Endothelial cell of umbilical vein (primary cell): ENCODE measurements at regions not wholly inside any gene's neighbourhood (a gene's known extent, or its start where the extent isn't known, plus 50 kb on each side); places are given as distances from the start of the nearest gene placed in this dataset.

Experiments
- BruUV-seq: library from RNA; stranded (reverse); fragments of 400-500 nt; replicated peaks from 2 replicates; lab custom pipeline; 2021; lab: Mats Ljungman, UMichigan
- CTCF ChIA-PET: fragments of 300-600, 350-600 bp; sonication (Branson Sonifier 250); formaldehyde crosslinking; loops from one replicate; lab custom pipeline; 2021; ENCODE audit warnings: antibody characterized with exemption, inconsistent platforms; lab: Charles Lee
- POLR2A ChIA-PET: fragments of 300-600, 350-600 bp; sonication (Branson Sonifier 250); formaldehyde crosslinking; loops from one replicate; lab custom pipeline; 2021; ENCODE audit warnings: antibody characterized with exemption, inconsistent platforms; lab: Charles Lee
- DNase-seq: peaks from one replicate; pipeline ENCODE4 v3.0.0-alpha.2; 2011; ENCODE audit warnings: low read depth, low spot score
- FAIRE-seq: peaks from 2 replicates; lab custom pipeline; 2011; peaks lifted over from hg19 to GRCh38; lab: Jason Lieb, UNC
- H2AFZ ChIP-seq: 2 replicates; pipeline ENCODE4 v1.6.0; 2012; ENCODE audit warnings: low read depth, low read length, control low read depth, inconsistent platforms
- H3K27ac ChIP-seq: 2 replicates; pipeline ENCODE4 v1.5.1; 2011; ENCODE audit warnings: low read depth, mild to moderate bottlenecking, control low read depth, low read length, moderate library complexity; ENCODE audit not compliant: insufficient read depth
- H3K27me3 ChIP-seq, 2 experiments: 2 replicates each; pipeline versions ENCODE4 v1.6.0 to v1.6.1; 2011; ENCODE audit warnings: low read length in 2 of 2, mixed read lengths in 1 of 2; ENCODE audit not compliant: control insufficient read depth in 2 of 2, insufficient read depth in 2 of 2
- H3K36me3 ChIP-seq, 2 experiments: 2 replicates in 1 of 2; 3 replicates in 1 of 2; pipeline ENCODE4 v1.5.1; 2011; ENCODE audit warnings: low read length in 2 of 2, mild to moderate bottlenecking in 1 of 2, moderate library complexity in 1 of 2; ENCODE audit not compliant: control insufficient read depth in 2 of 2, insufficient read depth in 2 of 2; ENCODE audit errors: extremely low read depth in 1 of 2
- H3K4me1 ChIP-seq: 3 replicates; pipeline ENCODE4 v1.5.1; 2011; ENCODE audit warnings: mild to moderate bottlenecking, low read length; ENCODE audit not compliant: control insufficient read depth, insufficient read depth; ENCODE audit errors: extremely low read depth
- H3K4me2 ChIP-seq: 2 replicates; pipeline ENCODE4 v1.6.1; 2011; ENCODE audit warnings: low read length, control low read depth, mixed read lengths; ENCODE audit not compliant: insufficient read depth
- H3K4me3 ChIP-seq, 3 experiments: fragments of 200-600 bp in 1 of 3; sonication (generic), shearing (Covaris generic) in 1 of 3; replicated peaks in 1 of 3; 2 replicates each; pipeline ENCODE4 v1.5.1; 2011 to 2016; ENCODE audit warnings: control low read depth in 3 of 3, low read length in 3 of 3, mild to moderate bottlenecking in 2 of 3, inconsistent platforms in 1 of 3, low read depth in 1 of 3, moderate library complexity in 1 of 3; ENCODE audit not compliant: insufficient read depth in 1 of 3
- H3K79me2 ChIP-seq: 2 replicates; pipeline ENCODE4 v1.6.0; 2012; ENCODE audit warnings: low read length, inconsistent platforms; ENCODE audit not compliant: control insufficient read depth, insufficient read depth
- H3K9ac ChIP-seq: replicated peaks from 2 replicates; pipeline ENCODE3; 2011; ENCODE audit warnings: low read length, control low read depth; ENCODE audit not compliant: insufficient read depth; ENCODE audit errors: extremely low read depth
- H3K9me1 ChIP-seq: replicated peaks from 3 replicates; pipeline ENCODE4 v1.6.0; 2011; ENCODE audit warnings: mild to moderate bottlenecking, low read length; ENCODE audit not compliant: control insufficient read depth, insufficient read depth; ENCODE audit errors: extremely low read depth
- H3K9me3 ChIP-seq: replicated peaks from 2 replicates; pipeline ENCODE4 v1.5.1; 2012; ENCODE audit warnings: low read length, inconsistent platforms; ENCODE audit not compliant: control insufficient read depth, insufficient read depth
- H4K20me1 ChIP-seq: replicated peaks from 2 replicates; pipeline ENCODE3; 2011; ENCODE audit warnings: mild to moderate bottlenecking, low read length; ENCODE audit not compliant: control insufficient read depth, insufficient read depth; ENCODE audit errors: extremely low read depth
- EZH2 ChIP-seq: IDR thresholded peaks from 2 replicates; pipeline ENCODE4 v1.6.1; 2012; ENCODE audit warnings: borderline replicate concordance, low read depth, mild to moderate bottlenecking, moderate library complexity, low read length, inconsistent platforms; ENCODE audit not compliant: severe bottlenecking
- FOS ChIP-seq: IDR thresholded peaks from 2 replicates; pipeline ENCODE4 v1.6.1; 2011; ENCODE audit warnings: mild to moderate bottlenecking, low read length, moderate library complexity, borderline replicate concordance; ENCODE audit not compliant: insufficient read depth
- JUN ChIP-seq: IDR thresholded peaks from 2 replicates; pipeline ENCODE4 v1.6.1; 2011; ENCODE audit warnings: borderline replicate concordance, low read depth; ENCODE audit not compliant: insufficient read length, insufficient read depth
- MAX ChIP-seq: IDR thresholded peaks from 2 replicates; pipeline ENCODE4 v1.6.1; 2011; ENCODE audit not compliant: insufficient read depth, insufficient read length
- MYC ChIP-seq: IDR thresholded peaks from one replicate; pipeline ENCODE4 v1.6.1; 2011; ENCODE audit warnings: mild to moderate bottlenecking, low read depth, low read length
- POLR2AphosphoS5 ChIP-seq: IDR thresholded peaks from 2 replicates; pipeline ENCODE4 v1.6.1; 2012; ENCODE audit warnings: low read depth, mild to moderate bottlenecking, control low read depth, low read length, moderate library complexity; ENCODE audit not compliant: insufficient read depth
- dilution Hi-C: fragments of 300-500 bp; cut with MboI; formaldehyde crosslinking; loops from one replicate; pipeline ENCODE4 v1.15.0; 2019; ENCODE audit warnings: low sequenced_read_pairs; ENCODE audit not compliant: extremely low pct_ligation_motif_present
- intact Hi-C: fragments of 100-400 bp; cut with micrococcal nuclease; formaldehyde crosslinking; loops from one replicate; pipeline ENCODE4 v1.10.0; 2022
- TF ChIP-seq, protein P1 (sequence below), 2 donors: IDR thresholded peaks; 1 replicate in 1 of 2; 2 replicates in 1 of 2; pipeline ENCODE4 v1.5.1; 2011; ENCODE audit warnings: low read length in 2 of 2, mild to moderate bottlenecking in 2 of 2, moderate library complexity in 2 of 2, control low read depth in 1 of 2, inconsistent platforms in 1 of 2, low read depth in 1 of 2; ENCODE audit not compliant: insufficient read depth in 1 of 2; ENCODE audit errors: extremely low read depth in 1 of 2

GRCh38 chr12:92056290-92056689, 89.4 kb downstream of the BTG1 start:
- DNase-seq (no peak), FAIRE-seq (no peak)
- Histone ChIP-seq H3K9me3 (no peaks in the 10 kb centered on the region), H3K9ac (no peak overlapping the region), H3K27ac (no peak overlapping the region), H3K36me3 (no peaks in the 10 kb centered on the region), H3K4me3 (no peak overlapping the region), H2AFZ (no peak overlapping the region), H4K20me1 (no peaks in the 10 kb centered on the region), H3K4me2 (no peak overlapping the region), H3K79me2 (no peaks in the 10 kb centered on the region), H3K4me1 (no peaks in the 10 kb centered on the region), H3K9me1 (no peaks in the 10 kb centered on the region), H3K27me3 (no peaks in the 10 kb centered on the region)
- intact Hi-C loops (no loop called here), dilution Hi-C loops (no loop called here)
- POLR2A ChIA-PET = no interaction called here
- no TSS peak for BruUV-seq
- CTCF ChIA-PET = no interaction called here
- TF ChIP-seq JUN (no peak), MYC (no peak), EZH2 (no peak), MAX (no peak), POLR2AphosphoS5 (no peak), FOS (no peak)
- TF ChIP-seq, protein P1, sequence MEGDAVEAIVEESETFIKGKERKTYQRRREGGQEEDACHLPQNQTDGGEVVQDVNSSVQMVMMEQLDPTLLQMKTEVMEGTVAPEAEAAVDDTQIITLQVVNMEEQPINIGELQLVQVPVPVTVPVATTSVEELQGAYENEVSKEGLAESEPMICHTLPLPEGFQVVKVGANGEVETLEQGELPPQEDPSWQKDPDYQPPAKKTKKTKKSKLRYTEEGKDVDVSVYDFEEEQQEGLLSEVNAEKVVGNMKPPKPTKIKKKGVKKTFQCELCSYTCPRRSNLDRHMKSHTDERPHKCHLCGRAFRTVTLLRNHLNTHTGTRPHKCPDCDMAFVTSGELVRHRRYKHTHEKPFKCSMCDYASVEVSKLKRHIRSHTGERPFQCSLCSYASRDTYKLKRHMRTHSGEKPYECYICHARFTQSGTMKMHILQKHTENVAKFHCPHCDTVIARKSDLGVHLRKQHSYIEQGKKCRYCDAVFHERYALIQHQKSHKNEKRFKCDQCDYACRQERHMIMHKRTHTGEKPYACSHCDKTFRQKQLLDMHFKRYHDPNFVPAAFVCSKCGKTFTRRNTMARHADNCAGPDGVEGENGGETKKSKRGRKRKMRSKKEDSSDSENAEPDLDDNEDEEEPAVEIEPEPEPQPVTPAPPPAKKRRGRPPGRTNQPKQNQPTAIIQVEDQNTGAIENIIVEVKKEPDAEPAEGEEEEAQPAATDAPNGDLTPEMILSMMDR (IDR thresholded peaks at IDR 0.05; ENCODE audit: extremely low read depth in 1 of 2, insufficient read depth in 1 of 2, low read depth in 1 of 2, low read length in 2 of 2) = no peak
